CD4-positive, CD25-positive, alpha-beta regulatory T cell (primary cell): ENCODE measurements at regions not wholly inside any gene's neighbourhood (a gene's known extent, or its start where the extent isn't known, plus 50 kb on each side); places are given as distances from the start of the nearest gene placed in this dataset.

Source experiments
- ATAC-seq, 2 donors: fragments of 150-1000 bp; cut with Tn5 transposase; one replicate each; pipeline ENCODE4 v1.10.0; 2021; ENCODE audit warnings: low read depth in 2 of 2, moderate number of reproducible peaks in 2 of 2, moderate library complexity in 1 of 2
- DNase-seq, 3 donors: peaks; one replicate each; pipeline versions ENCODE4 v3.0.0 to v3.0.0-alpha.2; 2012 to 2022; ENCODE audit warnings: mixed read lengths in 1 of 3
- H3K27ac ChIP-seq: one replicate; pipeline ENCODE4 v1.7.0; 2013; ENCODE audit warnings: mild to moderate bottlenecking, low read length; ENCODE audit not compliant: insufficient read depth, poor library complexity, severe bottlenecking
- H3K27me3 ChIP-seq: one replicate; pipeline ENCODE4 v1.7.0; 2013; ENCODE audit warnings: low read length; ENCODE audit not compliant: control insufficient read depth, insufficient read depth
- H3K36me3 ChIP-seq: one replicate; pipeline ENCODE4 v1.7.0; 2013; ENCODE audit warnings: mild to moderate bottlenecking, low read length, moderate library complexity; ENCODE audit not compliant: control insufficient read depth, insufficient read depth
- H3K4me1 ChIP-seq: 2 replicates; pipeline ENCODE4 v1.7.0; 2013; ENCODE audit warnings: mild to moderate bottlenecking, low read length; ENCODE audit not compliant: insufficient read depth, control insufficient read depth, poor library complexity, severe bottlenecking
- H3K4me3 ChIP-seq: one replicate; pipeline ENCODE4 v1.7.0; 2013; ENCODE audit warnings: low read depth, mild to moderate bottlenecking, low read length, moderate library complexity
- H3K9me3 ChIP-seq, 2 experiments: 1 replicate in 1 of 2; 2 replicates in 1 of 2; pipeline ENCODE4 v1.7.0; 2013; ENCODE audit warnings: low read length in 2 of 2, mild to moderate bottlenecking in 1 of 2, moderate library complexity in 1 of 2; ENCODE audit not compliant: control insufficient read depth in 2 of 2
- H3K27ac Mint-ChIP-seq, 3 donors: one replicate each; pipeline ENCODE4 v1.8.0; 2020 to 2022; ENCODE audit warnings: mild to moderate bottlenecking in 3 of 3, mixed read lengths in 3 of 3, moderate library complexity in 2 of 3
- H3K27me3 Mint-ChIP-seq: one replicate; pipeline ENCODE4 v1.8.0; 2022; ENCODE audit warnings: mild to moderate bottlenecking, mixed read lengths
- H3K36me3 Mint-ChIP-seq: one replicate; pipeline ENCODE4 v1.8.0; 2020; ENCODE audit warnings: mixed read lengths
- H3K4me1 Mint-ChIP-seq, 4 donors: one replicate each; pipeline ENCODE4 v1.8.0; 2020 to 2022; ENCODE audit warnings: mixed read lengths in 4 of 4, mild to moderate bottlenecking in 1 of 4
- H3K4me3 Mint-ChIP-seq, 4 donors: one replicate each; pipeline ENCODE4 v1.8.0; 2020 to 2022; ENCODE audit warnings: mild to moderate bottlenecking in 4 of 4, mixed read lengths in 4 of 4, moderate library complexity in 3 of 4
- H3K9me3 Mint-ChIP-seq, 7 donors: one replicate each; pipeline ENCODE4 v1.8.0; 2020 to 2022; ENCODE audit warnings: mixed read lengths in 7 of 7, mild to moderate bottlenecking in 3 of 7, moderate library complexity in 2 of 7

DNA sequence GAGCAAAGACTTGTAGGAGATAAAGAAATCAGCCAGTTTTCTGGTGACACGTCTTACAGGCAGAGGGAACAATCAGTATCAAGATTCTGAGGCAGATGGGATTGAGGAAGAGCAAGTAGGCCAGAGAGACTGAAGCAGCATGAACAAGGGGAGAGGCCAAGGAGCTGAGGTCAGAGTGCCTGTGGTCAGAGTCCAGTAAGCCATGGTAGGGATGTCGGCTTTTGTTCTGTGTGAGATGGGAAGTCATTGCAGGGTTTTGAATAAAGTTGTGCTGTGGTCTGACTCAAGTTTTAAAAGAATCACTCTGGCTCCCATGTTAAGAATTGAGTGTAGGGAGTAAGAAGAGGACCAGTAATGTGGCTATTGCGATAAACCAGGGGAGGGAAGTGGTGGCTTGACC, 85.9 kb upstream of the IVNS1ABP start:
- H3K4me3 Mint-ChIP-seq: peak overlapping the region in 1 of 4 donors; percentile 33
- H3K4me1 Mint-ChIP-seq: peaks cover 0 to 7% (median 2%) of the 10 kb centered on the region in 4 donors

DNA sequence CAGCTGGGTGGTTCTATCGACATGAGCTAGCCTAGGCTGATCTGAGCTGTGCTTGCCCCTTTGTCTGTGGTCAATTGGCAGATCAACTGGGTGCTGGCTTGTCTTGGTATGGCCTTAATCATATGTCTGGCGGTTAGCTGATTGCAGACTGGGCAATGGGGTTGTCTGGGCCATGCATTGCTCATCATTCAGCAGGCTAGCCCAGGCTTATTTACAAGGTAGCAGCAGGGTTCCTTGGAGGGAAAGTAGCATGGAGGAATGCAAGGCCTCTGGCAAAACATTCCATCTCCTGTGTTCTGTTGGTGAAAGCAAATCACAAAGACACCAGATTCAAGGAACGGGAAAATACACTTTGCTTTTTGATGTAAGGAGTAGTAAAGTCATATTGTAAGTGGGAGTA, 84.0 kb upstream of the IVNS1ABP start:
- Mint-ChIP-seq H3K27ac (no peak overlapping the region), H3K27me3 (no peaks in the 10 kb centered on the region), H3K36me3 (peaks cover 3% of the 10 kb centered on the region), H3K4me3 (no peak overlapping the region), H3K9me3 (peaks cover 0 to 6% (median 0%) of the 10 kb centered on the region in 7 donors), H3K4me1 (peaks cover 0 to 9% (median 1%) of the 10 kb centered on the region in 4 donors)
- Histone ChIP-seq H3K27ac (no peak overlapping the region), H3K27me3 (no peaks in the 10 kb centered on the region), H3K9me3 (no peaks in the 10 kb centered on the region), H3K4me1 (no peaks in the 10 kb centered on the region), H3K4me3 (no peak overlapping the region), H3K36me3 (no peaks in the 10 kb centered on the region)
- ATAC-seq (no peak), DNase-seq (no peak)

More for the DNA sequence above, 85.9 kb upstream of the IVNS1ABP start:
- H3K36me3 Mint-ChIP-seq: peaks cover 3% of the 10 kb centered on the region
- Histone ChIP-seq H3K27me3 (no peaks in the 10 kb centered on the region), H3K36me3 (no peaks in the 10 kb centered on the region), H3K27ac (no peak overlapping the region), H3K9me3 (no peaks in the 10 kb centered on the region), H3K4me3 (no peak overlapping the region), H3K4me1 (no peaks in the 10 kb centered on the region)
- H3K9me3 Mint-ChIP-seq: peaks cover 0 to 6% (median 1%) of the 10 kb centered on the region in 7 donors
- no peaks in the 10 kb centered on the region for H3K27me3 Mint-ChIP-seq
- H3K27ac Mint-ChIP-seq: peak overlapping the region in 1 of 3 donors; percentile 4
- DNase-seq (no peak), ATAC-seq (no peak)

DNA sequence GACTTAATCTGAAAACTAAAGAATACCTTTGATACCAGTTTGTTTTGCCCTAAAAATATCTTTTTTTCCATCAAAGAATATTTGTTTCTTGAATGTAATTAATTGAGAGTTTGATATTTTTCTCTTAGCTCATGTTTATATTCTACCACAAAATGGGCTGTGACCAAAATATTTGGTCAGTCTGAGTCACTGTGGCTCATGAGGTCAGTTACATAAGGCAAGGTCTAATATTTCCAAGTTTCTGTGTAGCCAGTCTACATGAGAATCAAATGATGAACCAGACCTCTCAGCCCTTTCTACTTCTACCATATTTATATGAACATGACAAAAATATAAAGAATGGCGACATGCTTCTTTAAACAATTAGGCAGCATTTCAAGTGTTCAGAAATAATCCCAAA, 83.0 kb upstream of the IVNS1ABP start:
- DNase-seq: no peak
- ATAC-seq: no peak
- Mint-ChIP-seq H3K4me3 (no peak overlapping the region), H3K27me3 (no peaks in the 10 kb centered on the region), H3K4me1 (peaks cover 0 to 9% (median 1%) of the 10 kb centered on the region in 4 donors), H3K9me3 (peaks cover 0 to 6% (median 0%) of the 10 kb centered on the region in 7 donors), H3K27ac (no peak overlapping the region), H3K36me3 (peaks cover 3% of the 10 kb centered on the region)
- Histone ChIP-seq H3K27ac (no peak overlapping the region), H3K9me3 (no peaks in the 10 kb centered on the region), H3K36me3 (no peaks in the 10 kb centered on the region), H3K4me1 (no peaks in the 10 kb centered on the region), H3K4me3 (no peak overlapping the region), H3K27me3 (no peaks in the 10 kb centered on the region)

DNA sequence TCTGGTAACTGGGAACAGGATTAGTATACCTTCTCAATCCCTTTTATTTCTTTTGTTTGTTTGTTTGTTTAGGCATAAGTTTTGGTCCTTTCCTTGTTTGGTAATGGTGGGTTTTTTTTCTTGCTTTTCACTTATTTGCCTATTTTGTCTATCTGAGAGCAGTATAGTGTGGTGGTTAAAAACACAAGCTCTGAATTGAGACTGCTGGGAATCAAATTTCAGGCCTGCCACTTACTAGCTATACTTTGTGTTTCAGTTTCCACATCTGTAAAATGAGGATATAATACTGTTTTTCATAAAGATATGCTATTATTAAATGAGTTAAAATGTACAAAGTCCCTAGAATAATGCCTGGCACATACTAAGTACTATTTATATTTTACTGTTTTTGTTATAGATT, 81.6 kb upstream of the IVNS1ABP start:
- H3K27ac ChIP-seq: no peak overlapping the region
- DNase-seq: no peak
- H3K36me3 Mint-ChIP-seq: peaks cover 3% of the 10 kb centered on the region
- H3K27me3 Mint-ChIP-seq: no peaks in the 10 kb centered on the region
- no peak overlapping the region for H3K4me3 ChIP-seq
- peaks cover 0 to 4% (median 0%) of the 10 kb centered on the region in 7 donors for H3K9me3 Mint-ChIP-seq
- H3K36me3 ChIP-seq: no peaks in the 10 kb centered on the region
- no peaks in the 10 kb centered on the region for H3K27me3 ChIP-seq
- H3K4me1 Mint-ChIP-seq: peaks cover 0 to 7% (median 0%) of the 10 kb centered on the region in 4 donors
- ATAC-seq: no peak
- no peaks in the 10 kb centered on the region for H3K4me1 ChIP-seq
- no peak overlapping the region for H3K4me3 Mint-ChIP-seq
- no peaks in the 10 kb centered on the region for H3K9me3 ChIP-seq
- H3K27ac Mint-ChIP-seq: no peak overlapping the region

DNA sequence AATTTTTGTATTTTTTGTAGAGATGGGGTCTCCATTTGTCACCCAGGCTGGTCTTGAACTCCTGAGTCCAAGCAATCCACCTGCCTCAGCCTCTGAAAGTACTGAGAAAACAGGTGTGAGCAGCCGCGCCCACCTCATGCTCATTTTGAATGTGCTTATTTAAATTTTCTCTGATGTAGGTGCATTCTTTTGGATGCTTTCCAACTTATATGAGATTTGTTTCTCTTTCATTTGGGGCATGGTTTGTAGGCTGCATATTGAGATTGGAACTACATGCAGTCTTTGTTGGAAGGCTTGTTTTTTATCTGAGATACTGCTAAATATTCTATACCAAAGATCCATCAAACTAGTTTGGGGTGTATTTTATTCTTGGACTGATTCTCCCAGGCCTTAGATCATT, 81.0 kb upstream of the IVNS1ABP start:
- peak overlapping the region in 1 of 3 donors; percentile 24 for H3K27ac Mint-ChIP-seq
- no peak overlapping the region for H3K4me3 Mint-ChIP-seq
- Histone ChIP-seq H3K27ac (no peak overlapping the region), H3K27me3 (no peaks in the 10 kb centered on the region), H3K36me3 (no peaks in the 10 kb centered on the region), H3K9me3 (no peaks in the 10 kb centered on the region), H3K4me3 (no peak overlapping the region), H3K4me1 (no peaks in the 10 kb centered on the region)
- ATAC-seq (no peak), DNase-seq (peak in 1 of 3 donors; percentile 26)
- peaks cover 0 to 3% (median 0%) of the 10 kb centered on the region in 7 donors for H3K9me3 Mint-ChIP-seq
- no peaks in the 10 kb centered on the region for H3K27me3 Mint-ChIP-seq
- peaks cover 0 to 4% (median 0%) of the 10 kb centered on the region in 4 donors for H3K4me1 Mint-ChIP-seq
- H3K36me3 Mint-ChIP-seq: peaks cover 3% of the 10 kb centered on the region

DNA sequence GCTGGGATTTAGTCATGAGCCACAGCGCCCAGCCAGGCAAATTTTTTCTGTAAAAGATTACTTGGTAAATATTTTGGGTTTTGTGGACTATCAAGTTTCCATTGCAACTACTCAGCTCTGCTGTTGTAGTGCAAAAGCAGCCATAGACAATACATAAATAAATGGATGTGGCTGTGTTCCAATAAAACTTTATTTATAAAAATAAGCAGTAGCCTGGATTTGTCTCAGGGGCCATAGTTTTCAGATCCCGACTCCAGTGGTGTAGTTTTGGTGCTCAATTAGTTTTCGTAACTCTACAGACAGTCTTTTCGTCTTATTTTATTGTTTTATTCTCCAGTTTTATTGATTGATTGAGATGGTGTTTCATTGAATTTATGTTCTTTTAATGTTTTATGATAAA, 80.1 kb upstream of the IVNS1ABP start:
- ATAC-seq (no peak), DNase-seq (no peak)
- H3K36me3 ChIP-seq: no peaks in the 10 kb centered on the region
- H3K4me1 Mint-ChIP-seq: peaks cover 0 to 4% (median 0%) of the 10 kb centered on the region in 4 donors
- no peaks in the 10 kb centered on the region for H3K27me3 ChIP-seq
- no peak overlapping the region for H3K4me3 Mint-ChIP-seq
- H3K36me3 Mint-ChIP-seq: peaks cover 3% of the 10 kb centered on the region
- no peaks in the 10 kb centered on the region for H3K9me3 ChIP-seq
- no peak overlapping the region for H3K27ac ChIP-seq
- no peaks in the 10 kb centered on the region for H3K27me3 Mint-ChIP-seq
- H3K4me3 ChIP-seq: no peak overlapping the region
- H3K9me3 Mint-ChIP-seq: peaks cover 0 to 2% (median 0%) of the 10 kb centered on the region in 7 donors
- no peak overlapping the region for H3K27ac Mint-ChIP-seq
- no peaks in the 10 kb centered on the region for H3K4me1 ChIP-seq

DNA sequence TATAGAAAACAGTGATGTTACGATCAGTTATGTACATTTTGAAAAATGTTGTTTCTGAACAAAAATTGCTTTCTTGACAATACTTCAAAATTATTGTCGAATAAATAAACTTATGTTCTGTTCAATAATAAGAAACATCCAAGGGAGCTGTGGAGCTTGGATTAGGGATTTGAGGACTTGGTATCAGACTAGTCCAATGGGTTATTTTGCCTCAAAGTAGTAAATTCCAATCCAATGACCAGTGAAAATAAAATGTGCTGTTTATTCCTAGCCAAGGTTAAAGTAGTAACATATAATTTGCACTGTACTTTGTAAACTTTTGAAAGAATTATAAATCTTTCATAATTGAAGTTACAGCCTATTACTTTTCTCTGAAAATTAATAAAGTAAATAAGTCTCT, 79.1 kb upstream of the IVNS1ABP start:
- Mint-ChIP-seq H3K4me3 (no peak overlapping the region), H3K27me3 (no peaks in the 10 kb centered on the region), H3K27ac (no peak overlapping the region), H3K9me3 (peaks cover 0 to 2% (median 0%) of the 10 kb centered on the region in 7 donors), H3K36me3 (peaks cover 3% of the 10 kb centered on the region), H3K4me1 (peaks cover 0 to 4% (median 0%) of the 10 kb centered on the region in 4 donors)
- no peak overlapping the region for H3K4me3 ChIP-seq
- ATAC-seq (no peak), DNase-seq (no peak)
- no peak overlapping the region for H3K27ac ChIP-seq
- H3K27me3 ChIP-seq: no peaks in the 10 kb centered on the region
- H3K36me3 ChIP-seq: no peaks in the 10 kb centered on the region
- H3K4me1 ChIP-seq: no peaks in the 10 kb centered on the region
- no peaks in the 10 kb centered on the region for H3K9me3 ChIP-seq

DNA sequence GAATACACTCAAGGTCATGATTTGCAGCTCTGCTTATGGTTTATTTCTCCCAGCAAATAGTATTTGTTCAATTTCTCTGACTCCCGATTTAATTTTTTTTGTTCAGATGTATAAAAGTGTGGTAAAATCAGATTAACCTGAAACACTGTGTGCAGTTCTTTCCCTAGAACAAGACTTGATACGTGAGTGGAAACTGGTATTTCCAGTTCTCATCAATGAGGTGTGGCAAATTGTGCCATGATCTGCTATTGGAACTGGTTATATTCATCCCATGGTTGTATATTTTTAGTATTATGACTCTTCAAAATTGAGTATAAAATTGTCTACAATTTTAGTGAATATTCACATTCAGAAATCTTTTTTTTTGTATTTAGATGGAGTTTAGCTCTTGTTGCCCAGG, 76.8 kb upstream of the IVNS1ABP start:
- no peak overlapping the region for H3K27ac Mint-ChIP-seq
- no peaks in the 10 kb centered on the region for H3K27me3 Mint-ChIP-seq
- DNase-seq (no peak), ATAC-seq (no peak)
- H3K27me3 ChIP-seq: no peaks in the 10 kb centered on the region
- no peaks in the 10 kb centered on the region for H3K36me3 ChIP-seq
- H3K4me1 Mint-ChIP-seq: peaks cover 0 to 4% (median 0%) of the 10 kb centered on the region in 4 donors
- H3K9me3 ChIP-seq: no peaks in the 10 kb centered on the region
- no peaks in the 10 kb centered on the region for H3K9me3 Mint-ChIP-seq
- no peak overlapping the region for H3K4me3 ChIP-seq
- H3K27ac ChIP-seq: no peak overlapping the region
- H3K4me1 ChIP-seq: no peaks in the 10 kb centered on the region
- H3K36me3 Mint-ChIP-seq: no peaks in the 10 kb centered on the region
- no peak overlapping the region for H3K4me3 Mint-ChIP-seq
